Panc1 (cell line): ENCODE measurements at regions not wholly inside any gene's neighbourhood (a gene's known extent, or its start where the extent isn't known, plus 50 kb on each side); places are given as distances from the start of the nearest gene placed in this dataset.

Source experiments
- ATAC-seq: fragments of 200-7000 bp; cut with Tn5 transposase; 2 replicates; pipeline ENCODE4 v1.9.1; 2020; ENCODE audit warnings: mild to moderate bottlenecking, moderate library complexity
- BruUV-seq: library from RNA; stranded (reverse); fragments of 400-500 nt; replicated peaks from 2 replicates; lab custom pipeline; 2021; lab: Mats Ljungman, UMichigan
- CTCF ChIA-PET: fragments of 300-600 bp; sonication (Branson Sonifier 250); formaldehyde crosslinking; loops from one replicate; lab custom pipeline; 2022; ENCODE audit warnings: antibody characterized with exemption; lab: Charles Lee
- POLR2A ChIA-PET: fragments of 300-600 bp; sonication (Branson Sonifier 250); formaldehyde crosslinking; loops from one replicate; lab custom pipeline; 2022; ENCODE audit warnings: antibody characterized with exemption; lab: Charles Lee
- DNase-seq: peaks from one replicate; pipeline ENCODE4 v3.0.0-alpha.2; 2010; ENCODE audit warnings: low read depth, low spot score
- H3K27ac ChIP-seq: 2 replicates; pipeline ENCODE4 v1.5.1; 2011; ENCODE audit warnings: mild to moderate bottlenecking, low read length, inconsistent platforms
- H3K27me3 ChIP-seq: fragments of 200-500 bp; sonication (Bioruptor generic); 2 replicates; pipeline ENCODE4 v1.6.0; 2014; ENCODE audit warnings: low read length, inconsistent platforms; ENCODE audit not compliant: control insufficient read depth, insufficient read depth
- H3K36me3 ChIP-seq: fragments of 200-500 bp; sonication (Bioruptor generic); 2 replicates; pipeline ENCODE4 v1.5.1; 2014; ENCODE audit warnings: inconsistent platforms, mild to moderate bottlenecking, low read length, moderate library complexity; ENCODE audit not compliant: control insufficient read depth, insufficient read depth
- H3K4me1 ChIP-seq: 2 replicates; pipeline ENCODE4 v1.5.1; 2011; ENCODE audit warnings: inconsistent platforms, mild to moderate bottlenecking, low read length, moderate library complexity; ENCODE audit not compliant: control insufficient read depth, insufficient read depth
- H3K4me3 ChIP-seq, 2 experiments: 2 replicates each; pipeline ENCODE4 v1.5.1; 2011 to 2012; ENCODE audit warnings: low read depth in 2 of 2, low read length in 2 of 2, mild to moderate bottlenecking in 2 of 2, inconsistent platforms in 1 of 2, moderate library complexity in 1 of 2
- H3K9me3 ChIP-seq: fragments of 200-500 bp; sonication (Bioruptor generic); 2 replicates; pipeline ENCODE4 v1.5.1; 2014; ENCODE audit warnings: low read depth, mild to moderate bottlenecking, inconsistent platforms, low read length, moderate library complexity; ENCODE audit not compliant: control insufficient read depth, insufficient read depth
- CTCF ChIP-seq: fragments of 450-650 bp; IDR thresholded peaks from 2 replicates; pipeline ENCODE4 v1.5.1; 2017; ENCODE audit warnings: mild to moderate bottlenecking
- POLR2AphosphoS5 ChIP-seq: IDR thresholded peaks from 2 replicates; pipeline ENCODE4 v1.6.1; 2012; ENCODE audit warnings: mild to moderate bottlenecking, low read depth, low read length, moderate library complexity
- SIN3A ChIP-seq: IDR thresholded peaks from 2 replicates; pipeline ENCODE4 v1.6.1; 2012; ENCODE audit warnings: low read depth, mild to moderate bottlenecking, low read length, moderate library complexity, borderline replicate concordance; ENCODE audit not compliant: insufficient read depth
- TCF7L2 ChIP-seq: IDR thresholded peaks from 2 replicates; pipeline ENCODE4 v1.6.1; 2011; ENCODE audit warnings: mild to moderate bottlenecking, low read depth, low read length, inconsistent platforms
- in situ Hi-C: cut with HindIII; loops from 2 replicates; pipeline ENCODE4 v1.10.0; 2016; ENCODE audit warnings: low sequenced_read_pairs, low pct_unique_long_range_greater_than_20kb
- intact Hi-C: fragments of 100-400 bp; cut with micrococcal nuclease; formaldehyde crosslinking; loops from one replicate; pipeline ENCODE4 v1.10.0; 2022; ENCODE audit not compliant: unreplicated experiment
- TF ChIP-seq, protein P1 (sequence below), 2 experiments: IDR thresholded peaks; 2 replicates each; pipeline ENCODE4 v1.6.1; 2011 to 2012; ENCODE audit warnings: low read depth in 2 of 2, control low read depth in 1 of 2, low read length in 1 of 2, mild to moderate bottlenecking in 1 of 2, moderate library complexity in 1 of 2; ENCODE audit not compliant: insufficient read depth in 1 of 2

- no peak overlapping the region for H3K27ac ChIP-seq
- TF ChIP-seq, protein P1, sequence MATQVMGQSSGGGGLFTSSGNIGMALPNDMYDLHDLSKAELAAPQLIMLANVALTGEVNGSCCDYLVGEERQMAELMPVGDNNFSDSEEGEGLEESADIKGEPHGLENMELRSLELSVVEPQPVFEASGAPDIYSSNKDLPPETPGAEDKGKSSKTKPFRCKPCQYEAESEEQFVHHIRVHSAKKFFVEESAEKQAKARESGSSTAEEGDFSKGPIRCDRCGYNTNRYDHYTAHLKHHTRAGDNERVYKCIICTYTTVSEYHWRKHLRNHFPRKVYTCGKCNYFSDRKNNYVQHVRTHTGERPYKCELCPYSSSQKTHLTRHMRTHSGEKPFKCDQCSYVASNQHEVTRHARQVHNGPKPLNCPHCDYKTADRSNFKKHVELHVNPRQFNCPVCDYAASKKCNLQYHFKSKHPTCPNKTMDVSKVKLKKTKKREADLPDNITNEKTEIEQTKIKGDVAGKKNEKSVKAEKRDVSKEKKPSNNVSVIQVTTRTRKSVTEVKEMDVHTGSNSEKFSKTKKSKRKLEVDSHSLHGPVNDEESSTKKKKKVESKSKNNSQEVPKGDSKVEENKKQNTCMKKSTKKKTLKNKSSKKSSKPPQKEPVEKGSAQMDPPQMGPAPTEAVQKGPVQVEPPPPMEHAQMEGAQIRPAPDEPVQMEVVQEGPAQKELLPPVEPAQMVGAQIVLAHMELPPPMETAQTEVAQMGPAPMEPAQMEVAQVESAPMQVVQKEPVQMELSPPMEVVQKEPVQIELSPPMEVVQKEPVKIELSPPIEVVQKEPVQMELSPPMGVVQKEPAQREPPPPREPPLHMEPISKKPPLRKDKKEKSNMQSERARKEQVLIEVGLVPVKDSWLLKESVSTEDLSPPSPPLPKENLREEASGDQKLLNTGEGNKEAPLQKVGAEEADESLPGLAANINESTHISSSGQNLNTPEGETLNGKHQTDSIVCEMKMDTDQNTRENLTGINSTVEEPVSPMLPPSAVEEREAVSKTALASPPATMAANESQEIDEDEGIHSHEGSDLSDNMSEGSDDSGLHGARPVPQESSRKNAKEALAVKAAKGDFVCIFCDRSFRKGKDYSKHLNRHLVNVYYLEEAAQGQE (IDR thresholded peaks at IDR 0.05; ENCODE audit: insufficient read depth in 1 of 2, low read depth in 2 of 2, low read length in 1 of 2): no peak
- TF ChIP-seq SIN3A (no peak), TCF7L2 (no peak), CTCF (no peak), POLR2AphosphoS5 (no peak)
- ChIA-PET CTCF (no interaction called here), POLR2A (no interaction called here)
- H3K4me1 ChIP-seq: no peaks in the 10 kb centered on the region
- intact Hi-C loops: no loop called here
- BruUV-seq: no TSS peak
- in situ Hi-C loops: no loop called here
- no peak for ATAC-seq
- H3K27me3 ChIP-seq: no peaks in the 10 kb centered on the region
- no peaks in the 10 kb centered on the region for H3K36me3 ChIP-seq
- DNase-seq: no peak
- no peak overlapping the region for H3K4me3 ChIP-seq
- H3K9me3 ChIP-seq: no peaks in the 10 kb centered on the region
Observed at GRCh38 chr5:129249886-129250285, 155.3 kb downstream of the ISOC1 start.

DNA sequence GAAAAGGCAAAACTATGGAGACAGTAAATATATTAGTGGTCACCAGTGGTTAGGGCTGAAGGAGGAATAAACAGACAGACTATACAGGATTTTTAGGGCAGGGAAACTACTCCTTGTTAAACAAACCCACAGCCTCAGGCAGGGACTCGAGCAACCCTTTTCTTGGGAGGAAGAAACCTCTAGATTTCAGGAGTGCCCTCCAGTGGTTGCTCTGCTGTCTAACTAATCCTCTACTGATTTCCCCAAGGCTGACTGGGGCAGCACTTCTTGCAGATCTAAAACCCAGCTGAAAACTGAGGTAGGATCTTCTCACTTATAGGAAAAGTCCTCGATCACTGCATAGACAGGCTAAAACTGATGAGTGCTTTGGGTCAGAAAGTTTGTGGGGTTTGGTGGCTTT, 176.8 kb downstream of the ISOC1 start:
- DNase-seq (no peak), ATAC-seq (no peak)
- in situ Hi-C loops: no loop called here
- POLR2A ChIA-PET: no interaction called here
- no peak overlapping the region for H3K27ac ChIP-seq
- intact Hi-C loops: no loop called here
- no peaks in the 10 kb centered on the region for H3K27me3 ChIP-seq
- no peak for TF ChIP-seq SIN3A
- peak; percentile 11; the same call in 1 of the 2 replicates for TF ChIP-seq CTCF
- no peak for TF ChIP-seq TCF7L2
- TF ChIP-seq, protein P1 (IDR thresholded peaks at IDR 0.05; ENCODE audit: insufficient read depth in 1 of 2, low read depth in 2 of 2, low read length in 1 of 2): no peak
- no peak for TF ChIP-seq POLR2AphosphoS5
- no peaks in the 10 kb centered on the region for H3K4me1 ChIP-seq
- no TSS peak for BruUV-seq
- no peak overlapping the region for H3K4me3 ChIP-seq
- CTCF ChIA-PET: no interaction called here
- H3K36me3 ChIP-seq: no peaks in the 10 kb centered on the region; the same call in 1 of the 2 replicates
- no peaks in the 10 kb centered on the region for H3K9me3 ChIP-seq
